ENCODE measurements at regions not wholly inside any gene's neighbourhood (a gene's known extent, or its start where the extent isn't known, plus 50 kb on each side); places are given as distances from the start of the nearest gene placed in this dataset.
"Not testable (repeated sequence)": the region's sequence is repeated elsewhere in the genome, so short reads cannot be mapped to it uniquely, and the experiment has no call there.

DNA sequence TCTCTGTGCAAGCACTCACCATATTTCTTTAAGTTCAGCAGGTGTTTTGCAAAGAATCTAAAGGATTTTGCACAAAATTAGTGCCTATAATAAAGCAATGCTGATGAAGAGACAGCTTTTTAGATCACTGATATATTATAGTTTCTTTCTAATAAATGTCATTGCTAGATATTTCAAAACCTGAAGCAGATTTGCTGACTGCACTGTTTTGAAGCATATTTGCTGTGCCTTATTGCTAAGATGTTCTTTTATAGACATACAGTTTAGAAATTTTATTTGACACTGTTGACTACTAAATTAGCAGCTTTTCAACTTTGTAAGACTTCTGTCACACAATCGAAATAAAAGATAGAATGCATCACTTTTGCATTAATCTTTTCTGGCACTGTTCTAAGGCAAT, 620.9 kb upstream of the CELF4 start:
- TF ChIP-seq, protein P1, sequence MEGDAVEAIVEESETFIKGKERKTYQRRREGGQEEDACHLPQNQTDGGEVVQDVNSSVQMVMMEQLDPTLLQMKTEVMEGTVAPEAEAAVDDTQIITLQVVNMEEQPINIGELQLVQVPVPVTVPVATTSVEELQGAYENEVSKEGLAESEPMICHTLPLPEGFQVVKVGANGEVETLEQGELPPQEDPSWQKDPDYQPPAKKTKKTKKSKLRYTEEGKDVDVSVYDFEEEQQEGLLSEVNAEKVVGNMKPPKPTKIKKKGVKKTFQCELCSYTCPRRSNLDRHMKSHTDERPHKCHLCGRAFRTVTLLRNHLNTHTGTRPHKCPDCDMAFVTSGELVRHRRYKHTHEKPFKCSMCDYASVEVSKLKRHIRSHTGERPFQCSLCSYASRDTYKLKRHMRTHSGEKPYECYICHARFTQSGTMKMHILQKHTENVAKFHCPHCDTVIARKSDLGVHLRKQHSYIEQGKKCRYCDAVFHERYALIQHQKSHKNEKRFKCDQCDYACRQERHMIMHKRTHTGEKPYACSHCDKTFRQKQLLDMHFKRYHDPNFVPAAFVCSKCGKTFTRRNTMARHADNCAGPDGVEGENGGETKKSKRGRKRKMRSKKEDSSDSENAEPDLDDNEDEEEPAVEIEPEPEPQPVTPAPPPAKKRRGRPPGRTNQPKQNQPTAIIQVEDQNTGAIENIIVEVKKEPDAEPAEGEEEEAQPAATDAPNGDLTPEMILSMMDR (conservative IDR thresholded peaks at IDR 0.05; ENCODE audit: control insufficient read depth, insufficient read depth, low read depth, low read length): no peak
- no peak for DNase-seq (ENCODE audit: low read depth)
- no peak overlapping the region for H3K4me3 ChIP-seq (ENCODE audit: control insufficient read depth, low read depth, low read length)

DNA sequence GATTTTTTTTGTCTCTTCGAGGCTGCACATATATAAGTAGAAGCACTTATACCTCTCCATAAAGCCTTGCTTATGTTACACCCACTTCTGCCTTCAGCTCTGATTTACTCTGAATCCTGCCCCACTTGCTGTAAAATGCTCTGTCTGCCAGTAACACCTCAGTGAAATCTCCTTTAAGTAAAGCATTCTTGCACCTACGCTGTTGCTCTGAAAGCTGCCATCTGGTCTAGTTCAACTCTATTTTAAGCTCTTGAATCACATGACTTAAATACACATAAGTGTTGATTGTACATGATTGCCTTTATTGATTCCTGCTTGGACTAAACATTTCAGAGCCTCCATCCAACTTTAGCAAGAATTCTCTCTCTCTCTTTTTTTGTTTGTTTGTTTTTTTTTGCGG, 609.0 kb upstream of the CELF4 start:
- DNase-seq (ENCODE audit: low read depth): no peak
- TF ChIP-seq, protein P1 (conservative IDR thresholded peaks at IDR 0.05; ENCODE audit: control insufficient read depth, insufficient read depth, low read depth, low read length): no peak

DNA sequence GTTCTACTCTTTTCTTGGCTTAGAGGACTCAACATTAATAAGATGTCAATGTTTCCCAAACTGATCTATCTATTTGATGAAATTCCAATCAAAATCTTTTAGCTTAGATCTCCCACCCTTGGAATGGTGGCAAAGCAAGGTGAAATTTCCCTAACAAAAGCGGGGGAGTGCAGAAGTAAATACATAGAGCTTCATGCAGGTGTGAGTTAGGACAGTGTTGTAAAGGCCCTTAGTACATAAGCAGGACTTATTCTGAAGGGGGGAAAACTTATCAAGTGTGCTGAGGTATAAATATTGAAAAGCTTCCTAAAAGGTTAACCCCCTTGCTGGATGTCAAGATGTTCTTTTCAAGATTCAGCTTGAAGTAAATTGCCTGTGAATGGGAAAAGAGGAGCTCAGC, 608.6 kb upstream of the CELF4 start:
- TF ChIP-seq, protein P1 (conservative IDR thresholded peaks at IDR 0.05; ENCODE audit: control insufficient read depth, insufficient read depth, low read depth, low read length): no peak
- DNase-seq (ENCODE audit: low read depth): no peak
- no peak overlapping the region for H3K4me3 ChIP-seq (ENCODE audit: control insufficient read depth, low read depth, low read length)

More for the DNA sequence above, 609.0 kb upstream of the CELF4 start:
- no peak overlapping the region for H3K4me3 ChIP-seq (ENCODE audit: control insufficient read depth, low read depth, low read length)

DNA sequence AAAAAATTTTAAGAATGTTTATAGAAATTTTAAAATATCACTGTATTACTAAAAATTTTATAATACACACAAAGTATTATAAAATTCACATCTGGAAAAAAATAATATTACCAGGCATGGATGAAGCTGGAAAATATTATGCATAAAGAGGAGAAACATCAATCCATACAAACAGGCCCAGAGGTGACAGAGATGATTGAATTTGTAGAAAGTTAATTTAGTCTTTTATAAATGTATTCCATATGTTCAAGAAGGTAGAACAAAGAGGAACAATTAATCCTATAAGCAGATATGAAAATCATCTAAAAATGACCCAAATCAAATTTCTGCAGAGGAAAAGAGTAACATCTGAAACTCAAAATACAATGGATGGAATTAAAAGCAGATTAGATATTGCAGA, 605.2 kb upstream of the CELF4 start:
- DNase-seq (ENCODE audit: low read depth): no peak
- TF ChIP-seq, protein P1 (conservative IDR thresholded peaks at IDR 0.05; ENCODE audit: control insufficient read depth, insufficient read depth, low read depth, low read length): no peak
- H3K4me3 ChIP-seq (ENCODE audit: control insufficient read depth, low read depth, low read length): no peak overlapping the region

DNA sequence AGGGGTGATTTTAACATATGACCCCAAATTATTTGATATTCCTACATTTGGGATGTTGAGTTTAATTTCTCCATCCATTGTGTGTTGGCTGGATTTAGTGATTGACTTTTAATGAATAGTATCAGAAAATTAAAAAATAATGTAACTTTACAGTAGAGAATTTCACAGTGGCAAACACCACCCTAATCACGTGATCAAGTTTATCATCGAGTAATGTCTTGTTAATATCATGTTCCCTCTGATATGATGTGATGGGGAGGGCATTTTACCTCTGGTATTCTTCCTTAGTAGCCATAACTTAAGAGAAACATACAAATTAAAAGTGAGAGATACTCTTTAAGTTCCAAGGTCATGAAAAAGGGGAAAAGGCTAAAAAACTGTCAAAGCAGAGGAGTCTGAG, 602.0 kb upstream of the CELF4 start:
- no peak for DNase-seq (ENCODE audit: low read depth)
- TF ChIP-seq, protein P1 (conservative IDR thresholded peaks at IDR 0.05; ENCODE audit: control insufficient read depth, insufficient read depth, low read depth, low read length): no peak
- H3K4me3 ChIP-seq (ENCODE audit: control insufficient read depth, low read depth, low read length): no peak overlapping the region

DNA sequence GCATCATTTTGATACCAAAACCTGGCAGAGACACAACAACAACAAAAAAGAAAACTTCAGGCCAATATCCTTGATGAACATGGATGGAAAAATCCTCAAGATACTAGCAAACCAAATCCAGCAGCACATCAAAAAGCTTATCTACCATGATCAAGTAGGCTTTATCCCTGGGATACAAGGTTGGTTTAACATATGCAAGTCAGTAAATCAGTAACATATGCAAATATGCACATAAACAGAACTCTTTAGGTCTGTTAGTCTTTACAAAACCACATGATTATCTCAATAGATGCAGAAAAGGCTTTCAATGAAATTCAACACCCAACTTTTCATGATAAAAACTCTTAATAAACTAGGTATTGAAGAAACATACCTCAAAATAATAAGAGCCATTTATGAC, 587.5 kb upstream of the CELF4 start:
- not testable (repeated sequence) for H3K4me3 ChIP-seq (ENCODE audit: control insufficient read depth, low read depth, low read length); DNase-seq (ENCODE audit: low read depth)

DNA sequence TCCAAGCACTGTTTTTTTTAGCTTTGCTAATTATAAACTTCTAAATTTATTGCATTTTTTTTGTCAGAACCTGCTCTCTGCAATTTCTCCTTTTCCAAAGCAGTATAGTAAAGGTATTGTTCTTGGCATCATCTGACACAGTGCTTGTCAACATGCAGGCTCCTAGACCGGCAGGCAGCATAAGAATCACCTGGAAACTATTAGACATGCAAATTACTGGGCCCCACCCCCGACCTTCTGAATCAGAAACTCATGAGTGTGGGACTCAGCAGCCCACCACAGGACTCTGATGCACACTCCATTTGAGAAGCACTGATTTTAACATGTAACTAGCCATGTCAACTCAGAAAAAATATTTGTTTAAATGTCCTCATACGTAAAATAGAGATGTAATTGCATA, 551.1 kb upstream of the CELF4 start:
- no peak overlapping the region for H3K4me3 ChIP-seq (ENCODE audit: control insufficient read depth, low read depth, low read length)
- no peak for DNase-seq (ENCODE audit: low read depth)
- TF ChIP-seq, protein P1 (conservative IDR thresholded peaks at IDR 0.05; ENCODE audit: control insufficient read depth, insufficient read depth, low read depth, low read length): no peak

Data from fibroblast of mammary gland (primary cell).